HG02798 (cell line): ENCODE measurements at regions not wholly inside any gene's neighbourhood (a gene's known extent, or its start where the extent isn't known, plus 50 kb on each side); places are given as distances from the start of the nearest gene placed in this dataset.

Source experiments
- ATAC-seq: cut with Tn5 transposase; IDR thresholded peaks from one replicate; pipeline ENCODE4 v1.9.1; 2021; ENCODE audit warnings: mild to moderate bottlenecking; ENCODE audit not compliant: unreplicated experiment, poor library complexity

- no peak for ATAC-seq
Observed at GRCh38 chr12:42786400-42787148, 197.0 kb upstream of the PRICKLE1 start.

- ATAC-seq: no peak
Observed at GRCh38 chr12:42785944-42786343, 196.4 kb upstream of the PRICKLE1 start.

- no peak for ATAC-seq
Observed at GRCh38 chr12:42780671-42781070, 191.1 kb upstream of the PRICKLE1 start.

DNA sequence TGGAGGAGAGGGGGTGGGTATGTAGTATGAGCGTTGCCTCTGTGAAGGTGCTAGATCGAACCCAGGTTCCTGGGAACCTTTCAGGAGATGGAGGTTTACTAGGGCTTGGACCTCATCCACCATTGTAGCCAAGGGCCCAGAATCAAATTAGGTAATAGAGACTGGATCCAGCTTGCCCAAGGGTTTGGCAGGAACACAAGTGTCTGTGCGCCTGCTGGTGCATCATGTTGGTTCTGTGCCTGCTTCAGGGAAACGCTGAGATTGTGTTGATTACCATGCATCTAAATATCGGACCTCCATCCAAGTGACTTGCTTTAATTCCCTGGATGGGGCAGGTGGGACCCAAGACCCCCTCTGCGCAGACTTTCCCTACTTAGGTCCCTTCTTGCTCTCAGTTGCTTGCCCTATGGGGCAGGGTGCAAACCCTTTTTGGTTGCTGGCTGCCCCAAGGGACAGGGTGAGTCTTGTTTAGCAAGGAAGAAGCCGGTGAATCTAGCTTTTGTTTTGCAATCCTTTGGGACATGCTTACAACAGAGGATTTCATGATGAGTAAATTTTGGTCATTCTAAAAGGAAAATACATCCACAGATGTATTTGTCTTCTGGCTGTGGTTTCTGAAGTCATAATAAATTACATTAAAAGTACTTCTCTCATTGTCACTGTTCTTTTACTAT is 189.8 kb upstream of the PRICKLE1 start:
- no peak for ATAC-seq

DNA sequence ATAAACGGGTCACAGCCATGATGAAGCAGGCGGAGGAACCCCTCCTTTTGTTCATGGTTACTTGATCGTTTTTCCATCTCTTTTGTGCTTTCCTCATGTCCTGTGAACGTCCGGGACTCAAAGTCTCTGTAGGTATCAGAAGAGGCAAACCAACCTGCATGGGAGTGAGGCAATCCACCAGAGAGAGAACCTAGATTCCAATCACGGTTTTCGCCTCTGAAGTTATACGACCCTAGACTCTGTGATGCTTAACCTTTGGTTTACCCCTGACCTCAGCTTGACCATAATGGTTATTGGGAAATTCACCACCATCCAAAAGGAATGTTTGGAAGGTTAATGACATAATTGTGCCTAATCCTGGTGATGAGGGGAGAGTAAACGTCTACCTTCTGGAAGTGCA is 186.8 kb upstream of the PRICKLE1 start:
- no peak for ATAC-seq

DNA sequence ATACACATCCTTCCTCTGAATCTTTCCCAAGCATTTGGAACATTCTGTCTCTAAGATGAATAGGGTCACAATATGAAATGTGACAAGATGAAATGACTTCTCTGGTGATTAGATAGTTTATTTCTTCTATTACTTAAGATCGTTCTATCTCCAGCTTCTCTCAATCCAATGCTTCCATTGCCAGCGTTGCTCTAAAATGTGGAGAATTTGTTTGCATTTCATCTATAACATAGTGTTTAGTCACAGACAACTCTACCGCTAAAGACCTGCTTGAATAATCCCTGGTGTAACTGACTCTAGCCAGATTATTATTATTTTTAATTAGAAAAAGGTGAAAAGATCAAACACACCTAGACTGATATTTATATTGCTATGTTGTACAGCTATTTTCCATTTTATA is 184.7 kb upstream of the PRICKLE1 start:
- ATAC-seq: no peak

GRCh38 chr12:42770261-42770660 is 180.7 kb upstream of the PRICKLE1 start:
- no peak for ATAC-seq

DNA sequence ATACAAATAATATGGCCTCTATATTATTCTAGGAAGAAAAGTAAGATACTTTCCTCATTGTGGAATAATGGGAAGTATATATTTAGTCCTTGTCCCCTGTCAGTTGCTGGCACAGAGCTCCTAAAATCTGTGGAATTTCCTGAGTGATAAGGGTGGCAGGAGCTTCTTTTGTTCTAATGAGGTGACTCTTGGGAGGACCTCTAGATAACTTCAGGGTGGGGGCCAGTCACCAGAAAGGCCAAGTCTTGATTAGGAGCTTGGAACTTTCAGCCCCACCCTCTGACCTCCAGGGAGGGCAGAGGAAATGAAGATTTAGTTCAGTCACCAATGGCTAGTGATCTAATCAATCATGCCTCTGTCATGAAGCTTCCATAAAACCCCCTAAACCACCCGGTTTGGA is 179.9 kb upstream of the PRICKLE1 start:
- ATAC-seq: no peak

GRCh38 chr12:42767998-42768397 is 178.5 kb upstream of the PRICKLE1 start:
- no peak for ATAC-seq

DNA sequence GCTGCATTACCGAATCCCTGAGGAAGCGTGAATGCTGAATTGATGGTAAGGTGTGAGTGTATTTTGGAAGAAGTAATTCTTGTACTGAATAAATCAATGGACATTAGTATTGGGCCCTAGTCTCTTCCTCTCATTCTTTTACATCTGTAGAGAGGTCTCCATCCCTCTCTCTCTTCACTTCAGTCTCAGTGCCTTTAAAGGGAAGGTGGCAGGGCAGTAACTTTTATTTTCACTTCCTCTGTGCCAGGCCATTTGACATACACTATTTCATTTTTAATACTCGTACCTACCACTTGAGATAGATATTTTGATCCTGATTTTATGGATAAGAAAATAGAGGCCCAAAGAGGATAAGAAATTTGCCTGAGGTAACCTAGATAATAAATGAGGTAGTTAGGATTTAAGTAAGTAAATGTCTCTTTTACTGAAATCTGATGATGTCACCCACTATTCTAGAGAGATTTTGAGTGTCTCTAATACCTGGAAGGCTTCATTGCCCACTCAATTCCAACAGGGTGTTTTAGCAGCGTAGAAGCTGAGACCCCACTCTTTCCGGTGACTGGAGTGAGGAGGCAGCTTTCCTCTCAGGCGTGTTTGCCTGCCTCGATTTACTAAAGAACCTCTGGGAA is 177.9 kb upstream of the PRICKLE1 start:
- ATAC-seq: no peak

DNA sequence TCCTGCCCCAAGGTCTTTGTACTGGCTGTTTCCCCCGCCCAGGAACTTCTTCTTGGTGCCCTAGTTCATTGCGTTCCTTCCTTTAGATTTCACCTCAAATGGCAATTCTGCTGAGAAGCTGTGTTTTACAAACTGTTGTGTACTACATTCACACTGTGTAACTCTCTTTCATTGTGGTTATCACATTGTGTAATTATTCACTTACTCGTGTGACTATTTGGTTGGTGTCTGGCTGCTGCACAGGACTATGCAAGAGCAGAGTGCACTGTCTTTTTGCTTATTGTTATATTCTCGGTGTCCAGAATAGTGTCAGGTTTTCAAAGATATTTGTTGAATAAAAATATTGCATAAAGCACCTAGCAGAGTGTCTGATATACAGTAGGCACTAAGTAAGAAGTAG is 177.2 kb upstream of the PRICKLE1 start:
- no peak for ATAC-seq

GRCh38 chr12:42766026-42766425 is 176.5 kb upstream of the PRICKLE1 start:
- ATAC-seq: no peak

- no peak for ATAC-seq
Observed at GRCh38 chr12:42763682-42764081, 174.1 kb upstream of the PRICKLE1 start.

DNA sequence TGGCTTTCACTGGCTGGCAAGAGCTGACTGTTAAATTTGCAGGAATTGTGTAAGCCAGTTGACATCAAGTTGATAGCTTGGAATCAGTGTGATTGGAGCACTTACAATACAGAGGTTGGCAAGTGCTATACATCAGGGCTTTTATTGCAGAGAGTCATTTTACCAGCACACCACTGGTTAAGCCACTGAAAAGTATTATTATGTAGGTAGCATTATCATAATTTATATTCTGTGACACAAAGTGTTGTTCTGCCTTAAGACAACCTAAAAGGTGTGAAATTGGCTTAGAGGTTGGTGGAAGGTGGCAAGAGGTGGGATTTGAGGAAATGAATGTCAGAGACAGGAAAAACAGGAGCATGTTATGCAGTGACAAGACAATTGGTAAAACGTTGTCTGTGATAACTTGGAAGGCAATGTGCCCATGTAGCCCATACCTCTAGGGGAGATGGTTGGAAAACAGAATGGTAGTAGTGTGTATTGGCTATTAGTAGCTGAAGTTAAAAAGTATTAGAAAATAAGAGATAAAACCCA is 172.9 kb upstream of the PRICKLE1 start:
- no peak for ATAC-seq

GRCh38 chr12:42761601-42762350 is 172.2 kb upstream of the PRICKLE1 start:
- no peak for ATAC-seq

GRCh38 chr12:42761086-42761485 is 171.5 kb upstream of the PRICKLE1 start:
- no peak for ATAC-seq

DNA sequence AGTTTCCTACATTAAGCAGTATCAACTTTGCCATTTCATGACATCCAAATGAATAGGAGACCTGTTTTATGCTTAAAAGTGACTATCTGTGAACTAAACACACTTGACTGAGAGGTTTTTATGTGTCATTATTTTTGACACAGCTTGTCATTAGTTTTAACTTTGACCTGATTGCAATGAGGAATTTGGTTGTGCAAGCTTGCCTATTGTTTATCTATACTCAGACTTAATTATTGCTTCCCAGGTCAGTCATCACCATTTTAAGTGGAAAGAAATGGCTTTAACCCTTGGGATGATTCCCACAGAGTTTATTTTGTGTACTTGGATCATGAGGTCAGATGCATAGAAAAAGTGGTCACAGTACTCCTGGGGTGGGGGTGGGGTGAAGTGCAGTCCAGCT is 171.0 kb upstream of the PRICKLE1 start:
- ATAC-seq: no peak

GRCh38 chr12:42759622-42760273 is 170.2 kb upstream of the PRICKLE1 start:
- no peak for ATAC-seq

GRCh38 chr12:42758806-42759205 is 169.3 kb upstream of the PRICKLE1 start:
- no peak for ATAC-seq

- ATAC-seq: no peak
Observed at GRCh38 chr12:42757624-42758119, 168.1 kb upstream of the PRICKLE1 start.
